ENCODE measurements at regions not wholly inside any gene's neighbourhood (a gene's known extent, or its start where the extent isn't known, plus 50 kb on each side); places are given as distances from the start of the nearest gene placed in this dataset.

- no peak for FAIRE-seq
- Histone ChIP-seq H2AFZ (ENCODE audit: control insufficient read depth, low read depth, low read length) (no peak overlapping the region), H4K20me1 (ENCODE audit: control insufficient read depth, insufficient read depth) (no peaks in the 10 kb centered on the region), H3K9me3 (replicated peaks; ENCODE audit: control insufficient read depth, insufficient read depth, low read length) (no peaks in the 10 kb centered on the region; the same call in 2 of the 3 replicates), H3K4me1 (ENCODE audit: control insufficient read depth, insufficient read depth, low read length) (no peaks in the 10 kb centered on the region), H3K4me2 (ENCODE audit: control insufficient read depth, insufficient read depth) (no peak overlapping the region), H3K9ac (ENCODE audit: control insufficient read depth, insufficient read depth, low read length) (no peak overlapping the region), H3K27ac (ENCODE audit: control insufficient read depth, insufficient read depth) (no peak overlapping the region), H3K36me3 (ENCODE audit: control insufficient read depth in 2 of 2, insufficient read depth in 2 of 2, low read length in 1 of 2) (no peaks in the 10 kb centered on the region), H3K27me3 (replicated peaks in 1 of 2; ENCODE audit: control insufficient read depth in 2 of 2, insufficient read depth in 2 of 2, low read length in 1 of 2) (peaks cover 2% of the 10 kb centered on the region in 2 experiments; a peak in 3 of 4 replicates), H3K4me3 (no peak overlapping the region), H3K79me2 (ENCODE audit: control insufficient read depth, insufficient read depth, low read length) (no peaks in the 10 kb centered on the region)
- in situ Hi-C loops (cut with MboI), result no loop called here
- no TSS peak for BruUV-seq (replicated peaks)
- 34% methylated on average over 16 of the region's 16 CpGs for WGBS (ENCODE audit: insufficient coverage, insufficient replicate concordance, low lambda C conversion rate, missing lambda C conversion rate)
- intact Hi-C loops (cut with micrococcal nuclease; ENCODE audit: unreplicated experiment), result no loop called here
- ChIA-PET POLR2A (interaction anchor here (0.8 kb wide), 1 partner anchor 20 kb away, joined by 4 read pairs; no protein-coding TSS in a partner anchor), SMC1A (ENCODE audit: uncharacterized antibody, unreplicated experiment) (no interaction called here), RAD21 (ENCODE audit: unreplicated experiment) (interaction anchor here (0.5 kb wide), 1 partner anchor 200 kb away, joined by 3 read pairs; no protein-coding TSS in a partner anchor), CTCF (no interaction called here)
- DNase-seq (ENCODE audit: low read depth, low spot score), result no peak
- TF ChIP-seq CBX5 (IDR thresholded peaks at IDR 0.05; ENCODE audit: low read depth) (no peak), ZZZ3 (IDR thresholded peaks at IDR 0.05; ENCODE audit: control insufficient read depth, insufficient read length, low read depth) (no peak), RELA (IDR thresholded peaks at IDR 0.05; ENCODE audit: borderline replicate concordance, partially characterized antibody) (no peak), HCFC1 (IDR thresholded peaks at IDR 0.05; ENCODE audit: low read length) (no peak), RFX5 (IDR thresholded peaks at IDR 0.05; ENCODE audit: low read depth, low read length) (no peak), JUNB (IDR thresholded peaks at IDR 0.05) (no peak), MXI1 (IDR thresholded peaks at IDR 0.05; ENCODE audit: low read depth, low read length) (no peak), SPI1 (IDR thresholded peaks at IDR 0.05; ENCODE audit: borderline replicate concordance, insufficient read depth, low read depth, low read length) (no peak), USF2 (IDR thresholded peaks at IDR 0.05; ENCODE audit: borderline replicate concordance, low read depth, low read length) (no peak), SRF (IDR thresholded peaks at IDR 0.05; ENCODE audit: low read depth in 2 of 2, low read length in 2 of 2) (no peak), NFIC (IDR thresholded peaks at IDR 0.05; ENCODE audit: low read depth, low read length) (no peak), ASH2L (IDR thresholded peaks at IDR 0.05; ENCODE audit: borderline replicate concordance, low read depth) (no peak), HDAC6 (IDR thresholded peaks at IDR 0.05; ENCODE audit: unreplicated experiment) (no peak), NR2F1 (conservative IDR thresholded peaks at IDR 0.05) (no peak), MLLT1 (IDR thresholded peaks at IDR 0.05) (no peak), BACH1 (IDR thresholded peaks at IDR 0.05; ENCODE audit: borderline replicate concordance) (no peak), MAX (IDR thresholded peaks at IDR 0.05; ENCODE audit: low read depth, low read length) (no peak), PML (IDR thresholded peaks at IDR 0.05; ENCODE audit: low read length) (no peak), EP300 (IDR thresholded peaks at IDR 0.05; ENCODE audit: borderline replicate concordance in 1 of 2, control insufficient read depth in 1 of 2, low read depth in 2 of 2, low read length in 2 of 2) (no peak), ZNF622 (IDR thresholded peaks at IDR 0.05) (no peak)
- ATAC-seq, result no peak
These were observed 145.8 kb downstream of the DICER1 start for GRCh38 chr14:95011445-95012006.

All from GM12878 (cell line).